Omental fat pad (tissue), 3 donors: ENCODE measurements at regions not wholly inside any gene's neighbourhood (a gene's known extent, or its start where the extent isn't known, plus 50 kb on each side); places are given as distances from the start of the nearest gene placed in this dataset.

Experiments used
- ATAC-seq: fragments of 150-250 bp; one replicate; pipeline ENCODE4 v1.9.1; 2016; ENCODE audit warnings: mild to moderate bottlenecking, moderate library complexity; ENCODE audit not compliant: low FRiP score
- DNase-seq: peaks from one replicate; pipeline ENCODE4 v3.0.0-alpha.2; 2019; ENCODE audit warnings: low spot score
- CTCF ChIP-seq, 3 donors: fragments of 450-650 bp; IDR thresholded peaks; one replicate each; pipeline ENCODE4 v1.5.1; 2016 to 2017; ENCODE audit warnings: antibody characterized with exemption in 3 of 3, mild to moderate bottlenecking in 3 of 3, moderate library complexity in 2 of 3

DNA sequence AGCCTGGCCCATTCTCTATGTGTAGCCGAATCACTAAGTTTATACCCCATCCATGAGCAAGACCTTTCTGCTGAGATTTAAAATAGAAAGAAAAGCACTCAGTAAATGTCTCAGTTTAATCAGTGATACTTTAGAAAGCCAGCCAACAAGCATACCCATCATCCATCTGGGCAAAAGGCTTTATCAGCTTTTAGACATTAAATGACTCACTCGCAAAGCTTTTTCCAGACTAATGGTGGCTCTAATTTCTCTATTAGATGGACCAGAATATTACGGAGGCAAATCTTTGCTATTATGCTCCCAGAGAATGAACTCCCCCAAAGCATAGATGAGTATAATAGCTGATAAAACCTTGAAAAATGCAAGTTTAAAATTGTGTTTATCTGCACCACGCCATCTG, 727.8 kb downstream of the GBE1 start:
- no peak for TF ChIP-seq CTCF (IDR thresholded peaks at IDR 0.05)
- ATAC-seq (no peak), DNase-seq (no peak)

DNA sequence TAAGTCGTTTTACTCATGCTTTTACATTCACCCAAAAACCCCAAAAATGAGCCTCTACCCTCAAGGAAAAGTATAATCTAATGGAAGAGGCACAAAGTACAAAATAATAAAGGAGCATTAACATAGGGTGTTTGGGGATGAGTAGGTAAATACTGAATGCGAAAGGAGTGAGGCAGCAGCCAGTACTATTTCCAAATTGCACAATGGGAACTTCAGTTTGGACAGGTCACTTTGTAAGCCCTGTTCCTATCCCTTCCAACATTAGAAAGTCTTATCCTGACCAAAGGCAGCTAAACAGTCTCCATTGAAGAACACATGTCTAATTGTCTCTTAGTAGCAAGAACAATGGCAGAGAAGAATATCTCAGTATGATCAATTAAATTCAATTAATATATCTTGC, 728.3 kb downstream of the GBE1 start:
- ATAC-seq (no peak), DNase-seq (no peak)
- no peak for TF ChIP-seq CTCF (IDR thresholded peaks at IDR 0.05)

DNA sequence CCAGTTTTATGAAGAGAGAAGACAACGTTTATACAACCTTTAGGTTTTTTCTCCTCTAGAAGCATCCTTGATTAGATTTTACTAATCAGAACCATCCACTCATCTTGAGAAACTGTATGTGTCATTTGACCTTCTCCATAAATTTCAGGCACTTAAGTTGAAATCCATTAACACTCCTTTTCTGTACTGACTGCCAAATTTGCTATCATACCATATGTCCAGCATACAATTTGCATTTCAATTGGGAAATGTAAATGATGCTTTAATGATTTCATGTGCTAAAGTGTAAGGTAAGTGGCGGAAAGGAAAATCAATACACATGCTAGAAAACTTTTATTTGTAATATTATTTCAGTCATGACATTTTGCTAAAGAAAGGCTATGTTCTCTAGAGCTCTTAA, 731.6 kb downstream of the GBE1 start:
- no peak for ATAC-seq
- no peak for DNase-seq
- no peak for TF ChIP-seq CTCF (IDR thresholded peaks at IDR 0.05)

DNA sequence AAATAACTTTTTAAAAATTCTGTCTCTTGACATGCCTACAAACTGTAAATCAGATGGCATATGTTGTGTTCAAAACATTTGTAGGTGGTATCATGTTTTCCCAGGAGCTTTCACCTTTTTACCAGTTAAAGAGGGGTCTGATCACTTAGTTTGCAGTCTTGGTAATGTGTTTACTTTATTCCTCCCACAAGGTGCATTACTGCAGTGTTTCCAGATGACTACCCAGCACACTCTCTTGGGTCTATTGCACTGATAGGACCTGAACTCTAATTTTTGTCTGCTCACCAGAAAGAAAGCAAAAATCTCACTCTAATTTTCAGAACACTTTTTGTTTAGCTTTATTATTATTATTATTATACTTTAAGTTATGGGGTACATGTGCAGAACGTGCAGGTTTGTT, 734.1 kb downstream of the GBE1 start:
- ATAC-seq (no peak), DNase-seq (no peak)
- no peak for TF ChIP-seq CTCF (IDR thresholded peaks at IDR 0.05)

DNA sequence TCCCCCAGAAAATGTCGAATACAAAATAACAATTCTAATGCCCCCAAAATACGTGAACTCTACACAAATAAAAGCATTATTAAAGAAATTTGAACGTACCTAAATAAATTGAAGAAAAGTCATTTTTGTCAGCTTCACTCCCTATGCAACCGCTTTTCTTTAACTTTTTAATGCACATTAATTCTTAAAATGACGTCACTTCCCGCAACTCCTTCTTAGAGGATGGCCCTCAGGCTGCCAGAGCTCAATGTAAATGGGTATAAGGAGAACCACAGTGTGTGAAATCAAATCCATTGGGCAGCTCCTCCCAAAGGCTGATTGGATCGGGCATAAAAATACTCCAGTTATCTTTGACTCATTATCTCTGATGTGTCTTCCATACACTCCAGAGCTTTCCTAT, 736.9 kb downstream of the GBE1 start:
- TF ChIP-seq CTCF (IDR thresholded peaks at IDR 0.05), result no peak
- no peak for DNase-seq
- no peak for ATAC-seq

DNA sequence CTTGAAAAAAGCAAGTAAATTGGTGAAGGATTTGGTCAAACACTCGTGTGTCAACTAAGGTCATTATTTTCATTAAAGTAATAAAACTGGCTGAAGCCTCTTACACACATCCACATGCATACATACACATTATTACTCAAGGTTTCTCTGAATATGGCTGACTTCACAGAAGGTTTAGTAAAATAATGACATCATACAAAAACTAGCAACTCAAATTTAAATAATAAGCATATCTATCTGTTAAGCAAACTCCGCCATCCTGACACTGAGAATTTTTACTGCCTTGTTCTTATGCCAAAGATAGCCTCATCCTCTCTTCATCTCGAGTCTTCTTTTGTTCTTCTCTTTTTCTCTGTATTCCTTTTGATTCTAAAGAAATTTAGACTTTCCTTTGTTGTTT, 739.1 kb downstream of the GBE1 start:
- DNase-seq, result no peak
- TF ChIP-seq CTCF (IDR thresholded peaks at IDR 0.05), result no peak
- no peak for ATAC-seq

- ATAC-seq (no peak), DNase-seq (no peak)
- no peak for TF ChIP-seq CTCF (IDR thresholded peaks at IDR 0.05)
Measured at GRCh38 chr3:81013360-81013759, 748.1 kb downstream of the GBE1 start.
